ENCODE measurements at regions not wholly inside any gene's neighbourhood (a gene's known extent, or its start where the extent isn't known, plus 50 kb on each side); places are given as distances from the start of the nearest gene placed in this dataset.

GRCh38 chr7:19407270-19407669, 262.0 kb upstream of the FERD3L start:
- no peaks in the 10 kb centered on the region for H3K9me3 Mint-ChIP-seq
- no peaks in the 10 kb centered on the region for H3K36me3 Mint-ChIP-seq
- H3K27me3 Mint-ChIP-seq (ENCODE audit: low read depth) = no peaks in the 10 kb centered on the region
- no peak overlapping the region for H3K27ac Mint-ChIP-seq
- peaks cover 7% of the 10 kb centered on the region for H3K4me1 Mint-ChIP-seq
- H3K4me3 Mint-ChIP-seq = no peak overlapping the region
- TF ChIP-seq CTCF (IDR thresholded peaks at IDR 0.05; ENCODE audit: unreplicated experiment) = no peak
- no peak for DNase-seq (ENCODE audit: low spot score in 2 of 2, unreplicated experiment in 2 of 2)

- Mint-ChIP-seq H3K27me3 (ENCODE audit: low read depth) (no peaks in the 10 kb centered on the region), H3K36me3 (no peaks in the 10 kb centered on the region), H3K4me1 (peaks cover 18% of the 10 kb centered on the region), H3K4me3 (no peak overlapping the region), H3K27ac (no peak overlapping the region), H3K9me3 (no peaks in the 10 kb centered on the region)
- TF ChIP-seq CTCF (IDR thresholded peaks at IDR 0.05; ENCODE audit: unreplicated experiment) = no peak
- no peak for DNase-seq (ENCODE audit: low spot score in 2 of 2, unreplicated experiment in 2 of 2)
Observed at GRCh38 chr7:19405541-19405940, 260.3 kb upstream of the FERD3L start.

- H3K27ac Mint-ChIP-seq = peak overlapping the region; percentile 75
- DNase-seq (ENCODE audit: low spot score in 2 of 2, unreplicated experiment in 2 of 2) = no peak
Observed at GRCh38 chr7:19404912-19405329, 259.7 kb upstream of the FERD3L start.

GRCh38 chr7:19403691-19404090, 258.5 kb upstream of the FERD3L start:
- Mint-ChIP-seq H3K27me3 (ENCODE audit: low read depth) (no peaks in the 10 kb centered on the region), H3K4me1 (peaks cover 20% of the 10 kb centered on the region), H3K9me3 (no peaks in the 10 kb centered on the region), H3K27ac (no peak overlapping the region), H3K36me3 (no peaks in the 10 kb centered on the region), H3K4me3 (no peak overlapping the region)
- no peak for DNase-seq (ENCODE audit: low spot score in 2 of 2, unreplicated experiment in 2 of 2)
- no peak for TF ChIP-seq CTCF (IDR thresholded peaks at IDR 0.05; ENCODE audit: unreplicated experiment)

More at GRCh38 chr7:19404912-19405329, 259.7 kb upstream of the FERD3L start:
- no peaks in the 10 kb centered on the region for H3K27me3 Mint-ChIP-seq (ENCODE audit: low read depth)
- H3K36me3 Mint-ChIP-seq = no peaks in the 10 kb centered on the region
- H3K4me3 Mint-ChIP-seq = no peak overlapping the region
- TF ChIP-seq CTCF (IDR thresholded peaks at IDR 0.05; ENCODE audit: unreplicated experiment) = no peak
- H3K4me1 Mint-ChIP-seq = peaks cover 18% of the 10 kb centered on the region
- no peaks in the 10 kb centered on the region for H3K9me3 Mint-ChIP-seq

GRCh38 chr7:19401461-19401860, 256.2 kb upstream of the FERD3L start:
- Mint-ChIP-seq H3K27me3 (ENCODE audit: low read depth) (no peaks in the 10 kb centered on the region), H3K9me3 (no peaks in the 10 kb centered on the region), H3K4me1 (peaks cover 20% of the 10 kb centered on the region), H3K36me3 (no peaks in the 10 kb centered on the region), H3K4me3 (no peak overlapping the region), H3K27ac (no peak overlapping the region)
- TF ChIP-seq CTCF (IDR thresholded peaks at IDR 0.05; ENCODE audit: unreplicated experiment) = no peak
- DNase-seq (ENCODE audit: low spot score in 2 of 2, unreplicated experiment in 2 of 2) = no peak

- H3K27me3 Mint-ChIP-seq (ENCODE audit: low read depth) = no peaks in the 10 kb centered on the region
- DNase-seq (ENCODE audit: low spot score in 2 of 2, unreplicated experiment in 2 of 2) = no peak
- no peaks in the 10 kb centered on the region for H3K9me3 Mint-ChIP-seq
- peaks cover 20% of the 10 kb centered on the region for H3K4me1 Mint-ChIP-seq
- no peak for TF ChIP-seq CTCF (IDR thresholded peaks at IDR 0.05; ENCODE audit: unreplicated experiment)
- peak overlapping the region; percentile 69 for H3K27ac Mint-ChIP-seq
- H3K4me3 Mint-ChIP-seq = no peak overlapping the region
- no peaks in the 10 kb centered on the region for H3K36me3 Mint-ChIP-seq
Observed at GRCh38 chr7:19400758-19401254, 255.6 kb upstream of the FERD3L start.

Measured in mesothelial cell of epicardium (in vitro differentiated cells).